HG03025 (cell line): ENCODE measurements at regions not wholly inside any gene's neighbourhood (a gene's known extent, or its start where the extent isn't known, plus 50 kb on each side); places are given as distances from the start of the nearest gene placed in this dataset.
"Not testable (repeated sequence)": the region's sequence is repeated elsewhere in the genome, so short reads cannot be mapped to it uniquely, and the experiment has no call there.

Experiments used
- ATAC-seq: cut with Tn5 transposase; IDR thresholded peaks from one replicate; pipeline ENCODE4 v1.9.1; 2021; ENCODE audit warnings: mild to moderate bottlenecking, moderate library complexity; ENCODE audit not compliant: unreplicated experiment, low FRiP score

- ATAC-seq: no peak
Observed at GRCh38 chr3:15903164-15903563, 105.4 kb upstream of the ANKRD28 start.

GRCh38 chr3:15903759-15904720, 106.3 kb upstream of the ANKRD28 start:
- ATAC-seq: no peak

- no peak for ATAC-seq
Observed at GRCh38 chr3:15905041-15905440, 107.3 kb upstream of the ANKRD28 start.

GRCh38 chr3:15907403-15907802, 109.6 kb upstream of the ANKRD28 start:
- not testable (repeated sequence) for ATAC-seq

GRCh38 chr3:15918988-15919387, 121.2 kb upstream of the ANKRD28 start:
- no peak for ATAC-seq

GRCh38 chr3:15919971-15920370, 122.2 kb upstream of the ANKRD28 start:
- ATAC-seq: no peak

- ATAC-seq: no peak
Observed at GRCh38 chr3:15923640-15924405, 126.0 kb upstream of the ANKRD28 start.

GRCh38 chr3:15924914-15925313, 127.1 kb upstream of the ANKRD28 start:
- no peak for ATAC-seq

GRCh38 chr3:15926871-15927270, 129.1 kb upstream of the ANKRD28 start:
- no peak for ATAC-seq

- no peak for ATAC-seq
Observed at GRCh38 chr3:15927969-15928368, 130.2 kb upstream of the ANKRD28 start.

GRCh38 chr3:15929944-15930571, 132.3 kb upstream of the ANKRD28 start:
- ATAC-seq: no peak

GRCh38 chr3:15932348-15933300, 134.8 kb upstream of the ANKRD28 start:
- no peak for ATAC-seq

GRCh38 chr3:15933439-15934139, 135.8 kb upstream of the ANKRD28 start:
- ATAC-seq: no peak

- ATAC-seq: no peak
Observed at GRCh38 chr3:15934389-15935195, 136.8 kb upstream of the ANKRD28 start.

GRCh38 chr3:15936312-15936711, 138.5 kb upstream of the ANKRD28 start:
- ATAC-seq: no peak

GRCh38 chr3:15940641-15941040, 142.9 kb upstream of the ANKRD28 start:
- no peak for ATAC-seq

- not testable (repeated sequence) for ATAC-seq
Observed at GRCh38 chr3:15941457-15941856, 143.7 kb upstream of the ANKRD28 start.

GRCh38 chr3:15941958-15942357, 144.2 kb upstream of the ANKRD28 start:
- ATAC-seq: no peak
